ENCODE measurements at regions not wholly inside any gene's neighbourhood (a gene's known extent, or its start where the extent isn't known, plus 50 kb on each side); places are given as distances from the start of the nearest gene placed in this dataset.

DNA sequence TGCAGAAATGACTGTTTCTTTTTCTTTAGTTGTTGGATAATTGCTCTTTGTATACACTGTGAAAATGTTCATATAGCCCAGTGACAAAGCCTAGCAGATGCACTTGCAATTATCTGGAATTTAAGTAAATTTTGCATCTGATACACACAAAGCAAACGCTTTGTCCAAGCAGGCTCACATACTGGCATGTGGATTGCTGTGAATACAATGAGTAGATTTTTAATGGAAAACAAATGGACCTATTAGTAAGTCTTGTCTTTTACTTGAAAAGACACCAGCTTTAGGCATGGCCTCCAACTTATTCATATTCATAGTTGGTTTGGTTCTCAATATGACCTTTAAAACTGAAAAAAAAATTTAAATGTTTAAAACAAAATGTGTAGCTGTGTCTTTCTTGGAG is 1299.8 kb upstream of the WWC1 start:
- TF ChIP-seq, protein P1, sequence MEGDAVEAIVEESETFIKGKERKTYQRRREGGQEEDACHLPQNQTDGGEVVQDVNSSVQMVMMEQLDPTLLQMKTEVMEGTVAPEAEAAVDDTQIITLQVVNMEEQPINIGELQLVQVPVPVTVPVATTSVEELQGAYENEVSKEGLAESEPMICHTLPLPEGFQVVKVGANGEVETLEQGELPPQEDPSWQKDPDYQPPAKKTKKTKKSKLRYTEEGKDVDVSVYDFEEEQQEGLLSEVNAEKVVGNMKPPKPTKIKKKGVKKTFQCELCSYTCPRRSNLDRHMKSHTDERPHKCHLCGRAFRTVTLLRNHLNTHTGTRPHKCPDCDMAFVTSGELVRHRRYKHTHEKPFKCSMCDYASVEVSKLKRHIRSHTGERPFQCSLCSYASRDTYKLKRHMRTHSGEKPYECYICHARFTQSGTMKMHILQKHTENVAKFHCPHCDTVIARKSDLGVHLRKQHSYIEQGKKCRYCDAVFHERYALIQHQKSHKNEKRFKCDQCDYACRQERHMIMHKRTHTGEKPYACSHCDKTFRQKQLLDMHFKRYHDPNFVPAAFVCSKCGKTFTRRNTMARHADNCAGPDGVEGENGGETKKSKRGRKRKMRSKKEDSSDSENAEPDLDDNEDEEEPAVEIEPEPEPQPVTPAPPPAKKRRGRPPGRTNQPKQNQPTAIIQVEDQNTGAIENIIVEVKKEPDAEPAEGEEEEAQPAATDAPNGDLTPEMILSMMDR (IDR thresholded peaks at IDR 0.05; ENCODE audit: borderline replicate concordance, insufficient read depth, low read depth, low read length): no peak

DNA sequence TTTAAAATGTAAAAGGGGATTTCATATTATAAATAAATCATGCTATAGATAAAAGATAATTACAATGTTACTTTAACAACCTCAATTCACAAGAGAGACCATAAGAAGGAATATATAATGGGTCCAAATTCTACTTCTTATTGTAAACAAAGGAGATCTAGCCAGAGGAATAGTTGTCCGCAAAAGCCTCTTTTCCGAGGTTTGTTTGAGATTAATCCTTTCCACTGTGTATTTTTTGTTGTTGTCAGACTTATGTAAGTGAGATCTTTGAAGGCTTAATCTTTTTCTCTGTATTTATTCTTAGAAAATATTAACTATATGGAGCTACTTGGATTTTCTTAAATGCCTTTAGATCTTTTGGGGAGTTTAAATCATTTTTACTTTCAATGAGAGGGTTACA is 1299.3 kb upstream of the WWC1 start:
- no peak overlapping the region for H3K4me3 ChIP-seq (ENCODE audit: low read depth, low read length)

More for the DNA sequence above, 1299.8 kb upstream of the WWC1 start:
- no peak overlapping the region for H3K4me3 ChIP-seq (ENCODE audit: low read depth, low read length)

DNA sequence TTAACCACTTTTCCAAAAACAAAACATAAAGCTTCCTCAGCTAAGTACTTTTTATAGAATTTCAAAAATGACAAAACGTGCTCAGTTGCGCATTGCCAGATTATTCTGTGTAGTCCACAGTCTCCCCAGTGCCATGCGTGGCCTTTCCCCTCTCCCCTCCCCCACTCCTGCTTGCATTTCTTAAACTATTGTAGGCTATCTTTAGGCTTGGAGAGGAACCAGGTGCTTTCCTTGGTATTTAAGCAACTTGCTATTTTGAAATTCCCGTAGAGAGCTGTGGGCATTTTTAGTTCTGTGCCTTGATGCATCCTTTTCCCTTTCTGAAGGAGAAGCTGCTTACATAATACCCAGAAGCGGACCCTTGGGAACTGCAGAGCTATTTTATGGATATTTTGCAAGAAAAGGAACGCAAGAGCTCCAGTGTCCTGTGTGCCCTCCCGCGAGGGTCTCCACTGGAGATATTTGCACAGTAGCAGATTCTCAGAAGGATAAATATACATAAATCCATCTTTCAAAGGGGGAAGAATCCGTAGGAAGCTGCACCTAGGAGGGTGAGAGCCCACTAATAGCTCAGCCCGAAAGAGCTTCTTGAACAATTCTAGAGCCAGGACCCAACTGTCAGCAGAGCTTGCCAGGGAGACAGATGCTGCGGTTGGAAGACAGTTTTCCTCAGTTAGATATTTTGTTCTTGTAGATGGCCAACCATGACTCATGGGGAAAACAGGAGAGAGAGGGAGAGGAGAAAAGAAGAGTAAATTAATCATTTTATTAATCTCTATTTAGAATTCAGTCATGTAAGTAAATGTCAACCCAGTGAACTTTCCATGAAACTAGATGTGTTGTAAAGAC is 1298.3 kb upstream of the WWC1 start:
- no peak overlapping the region for H3K4me3 ChIP-seq (ENCODE audit: low read depth, low read length)
- TF ChIP-seq, protein P1 (IDR thresholded peaks at IDR 0.05; ENCODE audit: borderline replicate concordance, insufficient read depth, low read depth, low read length): no peak

More for the DNA sequence above, 1299.3 kb upstream of the WWC1 start:
- TF ChIP-seq, protein P1 (IDR thresholded peaks at IDR 0.05; ENCODE audit: borderline replicate concordance, insufficient read depth, low read depth, low read length): no peak

DNA sequence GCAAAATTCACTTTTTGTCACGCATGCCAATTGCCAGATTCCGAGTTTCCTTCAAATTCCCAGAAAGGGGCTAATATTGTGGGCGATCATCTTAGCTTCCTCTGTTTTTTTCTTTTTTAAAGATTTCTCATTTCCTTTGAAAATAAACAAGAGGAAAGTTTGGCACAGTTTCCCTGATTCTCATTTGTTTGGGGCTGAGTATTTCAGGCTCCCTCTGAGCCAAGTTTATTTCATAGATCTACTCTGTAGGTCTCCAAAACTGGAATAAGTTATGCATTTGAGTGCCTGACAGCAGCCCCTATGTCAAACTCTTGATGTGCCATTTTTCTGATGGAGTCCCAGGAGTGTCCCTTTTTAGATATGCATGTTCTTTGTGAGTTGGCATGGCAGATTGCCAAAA is 1297.2 kb upstream of the WWC1 start:
- TF ChIP-seq, protein P1 (IDR thresholded peaks at IDR 0.05; ENCODE audit: borderline replicate concordance, insufficient read depth, low read depth, low read length): no peak
- no peak overlapping the region for H3K4me3 ChIP-seq (ENCODE audit: low read depth, low read length)

DNA sequence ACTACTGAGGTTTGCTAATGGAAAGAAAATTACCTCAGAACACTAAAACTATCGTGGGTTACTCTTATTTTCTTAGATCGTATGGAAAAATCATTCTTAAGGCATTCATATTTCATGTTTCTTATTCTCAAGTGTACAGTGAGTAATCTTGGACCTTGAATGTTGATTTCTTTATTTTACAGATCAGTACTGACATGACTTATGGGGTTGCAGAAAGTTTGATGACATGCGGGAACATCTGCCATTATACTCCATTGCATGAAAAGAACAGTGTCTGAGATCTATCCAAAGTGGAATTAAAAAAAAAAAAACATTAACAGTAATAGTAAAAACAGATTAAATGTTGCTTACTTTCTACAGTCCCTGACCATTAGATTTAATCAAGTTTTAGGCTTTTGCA is 1290.2 kb upstream of the WWC1 start:
- TF ChIP-seq, protein P1 (IDR thresholded peaks at IDR 0.05; ENCODE audit: borderline replicate concordance, insufficient read depth, low read depth, low read length): no peak
- H3K4me3 ChIP-seq (ENCODE audit: low read depth, low read length): no peak overlapping the region

DNA sequence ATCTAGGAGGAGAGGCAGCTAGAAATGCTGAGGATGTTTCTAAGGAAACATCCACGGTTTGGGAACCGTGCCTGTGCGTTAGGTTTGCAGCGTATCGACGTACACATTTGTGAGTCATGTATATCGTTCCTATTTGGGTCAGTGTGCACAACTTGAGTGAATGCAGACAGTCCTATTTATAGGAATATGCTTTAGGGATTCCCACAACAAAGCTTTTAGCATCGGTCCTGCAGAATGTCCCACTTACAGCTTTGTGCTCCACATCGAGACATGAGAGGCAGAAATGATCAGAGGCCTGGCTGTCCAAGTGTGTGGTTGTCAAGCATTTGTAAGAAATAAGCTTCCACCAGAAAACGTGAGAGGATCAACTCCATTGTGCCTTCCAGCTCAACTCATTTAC is 1282.7 kb upstream of the WWC1 start:
- no peak overlapping the region for H3K4me3 ChIP-seq (ENCODE audit: low read depth, low read length)
- TF ChIP-seq, protein P1 (IDR thresholded peaks at IDR 0.05; ENCODE audit: borderline replicate concordance, insufficient read depth, low read depth, low read length): no peak

DNA sequence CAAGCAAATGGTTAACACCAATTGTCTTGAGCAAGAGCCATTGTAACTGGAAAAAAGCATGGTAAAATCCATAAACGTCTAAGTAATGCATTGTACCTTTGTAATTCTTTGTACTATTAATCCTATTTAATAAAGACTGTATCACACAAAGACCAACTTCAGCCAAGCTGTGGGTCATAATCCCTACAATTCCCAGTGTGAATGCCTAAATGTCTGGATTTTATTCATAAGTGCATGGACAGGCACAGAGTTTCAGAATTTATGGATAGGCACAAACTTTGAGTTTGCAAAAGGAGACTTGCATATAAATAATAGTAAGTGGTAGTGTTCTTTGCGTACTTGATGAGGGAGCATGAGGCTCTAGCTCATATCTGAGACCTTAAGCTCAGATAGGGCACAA is 1280.2 kb upstream of the WWC1 start:
- TF ChIP-seq, protein P1 (IDR thresholded peaks at IDR 0.05; ENCODE audit: borderline replicate concordance, insufficient read depth, low read depth, low read length): no peak
- no peak overlapping the region for H3K4me3 ChIP-seq (ENCODE audit: low read depth, low read length)

All from GM12875 (cell line).